ENCODE measurements at regions not wholly inside any gene's neighbourhood (a gene's known extent, or its start where the extent isn't known, plus 50 kb on each side); places are given as distances from the start of the nearest gene placed in this dataset.

GRCh38 chr18:30903566-30903965 is 139.0 kb downstream of the DSC3 start:
- TF ChIP-seq, protein P1, sequence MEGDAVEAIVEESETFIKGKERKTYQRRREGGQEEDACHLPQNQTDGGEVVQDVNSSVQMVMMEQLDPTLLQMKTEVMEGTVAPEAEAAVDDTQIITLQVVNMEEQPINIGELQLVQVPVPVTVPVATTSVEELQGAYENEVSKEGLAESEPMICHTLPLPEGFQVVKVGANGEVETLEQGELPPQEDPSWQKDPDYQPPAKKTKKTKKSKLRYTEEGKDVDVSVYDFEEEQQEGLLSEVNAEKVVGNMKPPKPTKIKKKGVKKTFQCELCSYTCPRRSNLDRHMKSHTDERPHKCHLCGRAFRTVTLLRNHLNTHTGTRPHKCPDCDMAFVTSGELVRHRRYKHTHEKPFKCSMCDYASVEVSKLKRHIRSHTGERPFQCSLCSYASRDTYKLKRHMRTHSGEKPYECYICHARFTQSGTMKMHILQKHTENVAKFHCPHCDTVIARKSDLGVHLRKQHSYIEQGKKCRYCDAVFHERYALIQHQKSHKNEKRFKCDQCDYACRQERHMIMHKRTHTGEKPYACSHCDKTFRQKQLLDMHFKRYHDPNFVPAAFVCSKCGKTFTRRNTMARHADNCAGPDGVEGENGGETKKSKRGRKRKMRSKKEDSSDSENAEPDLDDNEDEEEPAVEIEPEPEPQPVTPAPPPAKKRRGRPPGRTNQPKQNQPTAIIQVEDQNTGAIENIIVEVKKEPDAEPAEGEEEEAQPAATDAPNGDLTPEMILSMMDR (IDR thresholded peaks at IDR 0.05): no peak
- no peak for TF ChIP-seq POLR2A (IDR thresholded peaks at IDR 0.05)

Measured in uterus (tissue), 2 donors.